GM21447 (cell line): ENCODE measurements at regions not wholly inside any gene's neighbourhood (a gene's known extent, or its start where the extent isn't known, plus 50 kb on each side); places are given as distances from the start of the nearest gene placed in this dataset.
A peak's percentile ranks its signal among the peaks of the same experiment; 100 is the strongest.
"Not testable (repeated sequence)": the region's sequence is repeated elsewhere in the genome, so short reads cannot be mapped to it uniquely, and the experiment has no call there.

Experiments
- ATAC-seq: cut with Tn5 transposase; IDR thresholded peaks from one replicate; pipeline ENCODE4 v1.9.1; 2021; ENCODE audit not compliant: unreplicated experiment

DNA sequence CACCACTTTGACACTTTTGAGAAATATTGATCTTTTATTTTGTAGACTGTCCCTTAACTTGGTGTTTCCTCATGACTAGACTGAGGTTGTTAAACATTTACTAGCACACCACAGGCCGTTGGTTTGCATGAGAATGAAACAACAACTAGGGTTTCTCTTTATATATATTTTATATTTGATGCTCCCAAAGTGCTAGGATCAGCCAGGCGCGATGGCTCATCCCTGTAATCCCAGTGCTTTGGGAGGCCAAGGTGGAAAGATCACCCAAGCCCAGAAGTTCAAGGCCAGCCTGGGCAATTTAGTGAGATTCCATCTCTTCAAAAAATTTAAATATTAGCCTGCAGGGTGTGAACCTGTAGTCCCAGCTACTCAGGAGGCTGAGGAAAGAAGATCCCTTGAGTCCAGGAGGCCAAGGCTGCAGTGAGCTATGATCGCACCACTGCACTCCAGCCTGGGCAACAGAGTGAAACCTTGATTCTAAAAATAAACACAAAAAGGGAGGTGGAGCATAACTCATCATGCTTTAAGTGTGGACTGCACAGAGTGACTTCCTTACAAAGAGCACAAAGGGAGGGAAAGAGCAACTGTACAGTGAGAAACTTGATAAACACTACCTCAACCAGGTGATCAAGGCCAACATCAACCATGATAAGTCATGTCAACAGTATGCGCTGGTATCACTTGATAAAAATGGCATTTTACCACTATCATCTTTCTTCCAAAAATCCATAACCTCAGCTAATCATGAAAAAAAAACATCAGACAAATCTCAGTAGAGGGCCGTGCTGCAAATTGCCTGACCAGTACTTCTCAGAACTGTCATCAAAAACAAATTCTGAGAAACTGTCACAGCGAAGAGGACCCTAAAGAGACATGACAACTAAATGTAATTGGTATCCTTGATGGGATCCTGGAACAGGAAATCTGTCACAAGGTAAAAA, 72.8 kb upstream of the ATF7IP2 start:
- peak; percentile 90 for ATAC-seq

DNA sequence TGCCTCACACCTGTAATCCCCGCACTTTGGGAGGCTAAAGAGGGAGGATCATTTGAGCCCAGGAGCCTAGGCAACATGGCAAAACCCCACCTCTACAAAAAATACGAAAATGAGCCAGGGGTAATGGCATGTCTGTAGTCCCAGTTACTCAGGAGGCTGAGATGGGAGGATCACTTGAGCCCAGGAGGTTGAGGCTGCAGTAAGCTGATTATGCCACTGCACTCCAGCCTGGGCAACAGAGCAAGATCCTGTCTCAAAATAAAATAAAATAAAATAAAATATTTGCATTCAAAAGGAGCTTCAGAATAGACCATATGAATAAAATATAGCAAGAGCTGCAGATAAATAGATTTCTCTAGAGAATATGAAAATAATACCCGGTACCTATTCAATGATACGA, 71.5 kb upstream of the ATF7IP2 start:
- ATAC-seq = no peak

- no peak for ATAC-seq
These were observed 71.0 kb upstream of the ATF7IP2 start for GRCh38 chr16:10314811-10315210.

- ATAC-seq = no peak
These were observed 68.3 kb upstream of the ATF7IP2 start for GRCh38 chr16:10317425-10318001.

DNA sequence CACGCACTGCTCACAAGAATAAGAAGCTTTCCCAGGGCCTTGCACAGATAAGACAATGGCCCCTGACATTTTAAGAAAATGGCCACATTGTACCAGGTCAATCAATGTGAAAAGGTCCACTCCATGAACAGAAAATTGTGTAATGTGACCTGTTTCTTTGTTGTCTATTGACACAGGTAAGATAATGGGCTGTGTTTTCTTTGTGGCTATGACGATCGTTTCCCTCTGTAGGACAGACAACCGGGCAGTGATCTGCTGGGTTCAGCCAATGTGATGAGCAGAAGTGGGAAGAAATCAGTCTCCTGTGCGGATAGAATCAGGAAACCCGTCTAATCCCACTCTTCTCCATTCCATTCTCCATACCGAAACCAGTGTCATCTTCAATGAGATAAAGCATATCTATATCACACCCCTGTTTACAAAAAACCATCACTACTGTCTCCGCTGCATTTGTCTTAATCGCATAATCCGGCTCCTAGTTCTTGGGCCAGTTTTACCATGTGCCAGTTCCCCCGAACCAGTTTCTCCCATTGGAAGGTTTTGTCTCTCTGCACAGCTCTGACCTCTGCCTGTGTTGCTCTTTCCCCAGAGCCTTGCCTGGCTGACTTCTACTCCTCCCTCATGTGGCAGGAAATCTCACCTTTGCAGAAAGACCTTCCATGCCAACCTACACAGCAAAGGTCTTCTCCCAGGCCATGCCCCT, 66.9 kb upstream of the ATF7IP2 start:
- no peak for ATAC-seq

DNA sequence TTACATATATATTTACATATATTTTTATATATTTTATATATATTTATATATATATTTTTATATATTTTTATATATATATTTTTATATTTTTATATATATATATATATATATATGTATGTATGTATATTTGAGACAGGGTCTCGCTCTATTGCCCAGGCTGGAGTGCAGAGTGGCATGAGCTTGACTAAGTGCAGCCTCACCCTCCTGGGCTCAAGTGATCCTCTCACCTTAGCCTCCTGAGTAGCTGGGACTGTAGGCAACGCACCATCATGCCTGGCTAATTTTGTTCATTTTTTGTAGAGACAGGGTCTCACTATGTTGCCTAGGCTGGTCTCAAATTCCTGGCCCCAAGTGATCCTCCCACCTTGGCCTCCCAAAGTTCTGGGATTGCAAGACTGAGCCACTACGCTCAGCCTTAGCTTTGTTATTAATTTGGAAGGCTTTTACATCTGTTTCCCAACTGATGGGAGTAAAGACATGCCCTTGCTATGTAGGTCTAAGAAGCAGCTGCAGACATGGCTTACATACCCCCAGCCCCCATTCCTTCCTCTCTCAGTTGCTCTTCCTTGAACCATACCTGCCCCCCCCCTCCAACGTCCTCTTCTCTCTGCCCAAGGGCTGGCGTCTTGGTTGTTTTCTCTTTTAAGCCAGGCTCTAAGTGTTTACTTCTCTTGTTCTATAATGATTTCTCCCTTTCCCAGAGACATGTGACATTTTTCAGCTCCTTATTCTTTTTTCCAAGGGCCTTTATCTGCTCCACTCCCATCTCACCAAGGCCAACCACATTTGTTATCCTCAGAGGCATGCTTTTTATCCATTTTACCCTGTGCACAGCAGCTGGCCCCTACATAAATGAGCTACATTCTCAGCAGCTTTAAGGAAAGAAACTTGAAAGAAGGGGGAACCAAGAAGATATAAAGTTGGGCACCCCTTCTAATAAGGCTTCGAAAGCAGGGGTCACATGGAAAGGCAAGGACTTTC, 64.2 kb upstream of the ATF7IP2 start:
- ATAC-seq = no peak

DNA sequence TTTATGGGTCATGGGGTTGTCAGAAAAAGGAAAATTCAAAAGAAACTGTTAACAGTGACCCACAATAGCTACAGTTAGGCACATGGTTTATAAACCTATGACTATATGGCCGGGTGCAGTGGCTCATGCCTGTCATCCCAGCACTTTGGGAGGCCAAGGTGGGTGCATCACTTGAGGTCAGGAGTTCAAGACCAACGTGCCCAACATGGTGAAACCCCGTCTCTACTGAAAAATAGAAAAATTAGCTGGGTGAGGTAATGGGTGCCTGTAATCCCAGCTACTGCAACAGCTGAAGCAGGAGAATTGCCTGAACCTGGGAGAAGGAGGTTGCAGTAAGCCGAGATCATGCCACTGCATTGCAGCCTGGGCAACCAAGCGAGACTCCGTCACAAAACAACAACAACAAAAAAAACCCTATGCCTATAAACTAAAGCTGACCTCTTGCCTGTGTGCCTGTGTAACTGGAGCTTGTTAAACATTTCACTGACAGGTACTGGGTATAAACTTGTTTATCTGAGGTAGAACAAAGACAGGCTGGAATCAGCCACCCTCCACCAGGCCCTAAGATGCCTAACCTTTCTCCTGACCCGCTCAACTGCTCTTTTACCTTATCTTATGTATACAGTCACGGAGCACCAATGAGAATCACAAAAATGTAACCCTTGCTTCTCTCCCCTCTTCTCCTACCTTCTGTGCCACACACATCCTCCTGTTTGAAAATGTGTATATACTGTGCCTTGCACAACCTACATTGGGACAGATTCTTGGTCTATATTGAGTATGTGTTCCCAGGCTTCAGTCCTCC, 62.9 kb upstream of the ATF7IP2 start:
- ATAC-seq = no peak

GRCh38 chr16:10323528-10323869, 62.4 kb upstream of the ATF7IP2 start:
- no peak for ATAC-seq

- no peak for ATAC-seq
These were observed 61.7 kb upstream of the ATF7IP2 start for GRCh38 chr16:10324210-10324609.

DNA sequence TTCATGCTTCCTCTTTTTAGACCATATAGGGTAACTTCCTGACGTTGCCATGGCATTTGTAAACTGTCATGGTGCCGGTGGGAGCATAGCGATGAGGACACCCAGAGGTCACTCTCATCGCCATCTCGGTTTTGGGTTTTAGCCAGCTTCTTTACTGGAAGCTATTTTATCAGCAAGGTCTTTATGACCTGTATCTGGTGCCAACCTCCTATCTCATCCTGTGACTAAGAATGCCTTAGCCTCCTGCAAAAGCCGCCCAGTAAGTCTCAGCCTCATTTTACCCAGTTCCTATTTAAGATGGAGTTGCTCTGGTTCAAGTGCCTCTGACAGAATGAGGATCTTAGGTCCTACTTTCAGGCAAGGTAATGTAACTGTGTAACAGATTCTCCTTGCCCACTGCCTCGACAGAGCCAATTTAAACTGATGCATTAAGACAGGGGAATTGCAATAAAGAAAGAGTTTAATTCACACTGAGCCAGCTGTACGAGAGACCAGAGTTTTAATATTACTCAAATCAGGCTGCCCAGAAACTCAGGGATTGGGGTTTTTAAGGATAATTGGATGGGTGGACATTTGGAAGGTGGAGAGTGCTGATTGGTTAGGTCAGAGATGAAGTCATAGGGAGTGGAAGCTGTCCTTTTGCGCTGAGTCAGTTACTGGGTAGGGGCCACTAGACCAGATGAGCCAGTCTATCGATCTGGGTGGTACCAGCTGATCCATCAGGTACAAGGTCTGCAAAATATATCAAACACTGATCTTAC, 59.9 kb upstream of the ATF7IP2 start:
- no peak for ATAC-seq

GRCh38 chr16:10326647-10327046, 59.2 kb upstream of the ATF7IP2 start:
- ATAC-seq = no peak

- ATAC-seq = not testable (repeated sequence)
These were observed 57.6 kb upstream of the ATF7IP2 start for GRCh38 chr16:10328291-10328690.

- no peak for ATAC-seq
These were observed 53.6 kb upstream of the ATF7IP2 start for GRCh38 chr16:10332241-10332640.

GRCh38 chr16:10332775-10333174, 53.1 kb upstream of the ATF7IP2 start:
- no peak for ATAC-seq

DNA sequence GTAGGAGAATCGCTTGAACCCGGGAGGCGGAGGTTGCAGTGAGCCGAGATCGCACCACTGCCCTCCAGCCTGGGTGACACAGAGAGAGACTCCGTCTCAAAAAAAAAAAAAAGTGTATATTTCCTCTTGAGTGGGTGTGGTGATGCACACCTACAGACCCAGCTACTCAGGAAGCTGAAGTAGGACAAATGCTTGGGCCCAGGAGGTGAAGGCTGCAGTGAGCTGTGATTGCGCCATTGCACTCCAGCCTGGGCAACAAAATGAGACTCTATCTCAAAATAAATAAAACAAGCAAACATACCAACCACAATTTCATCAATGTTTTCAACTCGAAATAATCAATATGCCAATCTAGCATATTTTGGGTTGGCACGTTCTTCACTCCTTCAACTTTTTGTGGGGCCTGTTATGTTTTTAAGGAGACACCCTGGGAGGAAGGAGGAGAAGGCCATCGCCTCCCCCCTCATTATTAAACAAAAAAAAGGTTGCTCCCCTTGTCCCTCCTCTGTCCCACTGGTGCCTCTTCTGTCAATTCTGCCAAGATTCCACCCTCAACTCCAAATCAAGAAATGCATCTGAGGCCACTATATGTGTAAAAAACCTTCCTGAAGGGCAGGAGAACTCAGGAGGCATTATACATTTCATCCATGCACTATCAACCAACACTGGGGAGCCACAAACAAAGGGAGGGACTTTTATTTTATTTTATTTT, 52.4 kb upstream of the ATF7IP2 start:
- ATAC-seq = no peak

GRCh38 chr16:10335681-10336080, 50.2 kb upstream of the ATF7IP2 start:
- no peak for ATAC-seq
